ENCODE measurements at regions not wholly inside any gene's neighbourhood (a gene's known extent, or its start where the extent isn't known, plus 50 kb on each side); places are given as distances from the start of the nearest gene placed in this dataset.

GRCh38 chr1:2962541-2962940 is 58.7 kb upstream of the ACTRT2 start:
- Mint-ChIP-seq H3K27ac (no peak overlapping the region), H3K4me1 (no peaks in the 10 kb centered on the region), H3K4me3 (no peak overlapping the region), H3K36me3 (ENCODE audit: low read depth) (no peaks in the 10 kb centered on the region), H3K27me3 (peaks cover 2% of the 10 kb centered on the region), H3K9me3 (peaks cover 6% of the 10 kb centered on the region)
- ATAC-seq (no peak), DNase-seq (no peak)

DNA sequence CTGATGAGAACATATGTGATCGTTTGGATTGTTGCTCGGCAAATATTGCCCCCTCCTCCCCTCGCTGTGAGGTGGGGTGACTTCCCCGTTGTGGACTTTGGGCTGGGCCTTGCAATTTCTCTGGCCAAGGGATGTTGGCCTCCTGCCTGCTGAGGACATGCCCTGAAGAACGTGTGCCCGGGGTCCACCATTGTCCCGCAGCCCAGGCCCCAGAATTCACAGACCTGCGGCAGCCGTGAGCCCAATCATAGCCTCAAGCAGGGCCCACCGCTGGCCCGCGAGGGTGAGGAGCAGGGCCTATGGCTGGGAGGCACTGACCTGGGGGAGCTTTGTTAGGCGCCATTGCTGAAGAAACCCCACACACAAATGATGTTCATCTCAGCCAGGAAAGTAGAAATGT is 58.3 kb upstream of the ACTRT2 start:
- ATAC-seq (no peak), DNase-seq (no peak)
- no peak overlapping the region for H3K4me3 Mint-ChIP-seq
- peaks cover 2% of the 10 kb centered on the region for H3K9me3 Mint-ChIP-seq
- H3K27me3 Mint-ChIP-seq: peaks cover 2% of the 10 kb centered on the region
- H3K36me3 Mint-ChIP-seq (ENCODE audit: low read depth): no peaks in the 10 kb centered on the region
- H3K4me1 Mint-ChIP-seq: no peaks in the 10 kb centered on the region
- H3K27ac Mint-ChIP-seq: no peak overlapping the region

DNA sequence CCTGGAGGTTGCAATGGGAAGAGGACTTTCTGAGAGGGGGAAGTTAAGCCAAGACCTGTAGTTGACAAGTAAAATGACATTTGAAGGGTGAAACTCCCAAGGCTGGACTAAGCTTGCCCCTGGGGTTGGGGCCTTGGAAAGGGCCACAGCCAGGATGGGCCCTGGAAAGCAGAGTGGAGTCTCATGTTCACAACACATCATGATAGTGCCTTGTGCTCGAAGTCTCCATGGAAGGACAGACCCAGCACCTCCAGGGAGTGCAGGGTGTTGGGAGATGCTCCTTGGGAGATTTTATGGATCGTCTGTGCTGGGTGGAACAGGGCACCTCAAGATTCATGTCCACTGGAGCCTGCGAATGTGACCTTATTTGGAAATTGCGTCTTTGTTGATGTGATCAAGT is 55.6 kb upstream of the ACTRT2 start:
- DNase-seq (no peak), ATAC-seq (no peak)
- H3K4me1 Mint-ChIP-seq: no peaks in the 10 kb centered on the region
- H3K27ac Mint-ChIP-seq: no peak overlapping the region
- no peaks in the 10 kb centered on the region for H3K9me3 Mint-ChIP-seq
- no peak overlapping the region for H3K4me3 Mint-ChIP-seq
- H3K27me3 Mint-ChIP-seq: peaks cover 2% of the 10 kb centered on the region
- no peaks in the 10 kb centered on the region for H3K36me3 Mint-ChIP-seq (ENCODE audit: low read depth)

DNA sequence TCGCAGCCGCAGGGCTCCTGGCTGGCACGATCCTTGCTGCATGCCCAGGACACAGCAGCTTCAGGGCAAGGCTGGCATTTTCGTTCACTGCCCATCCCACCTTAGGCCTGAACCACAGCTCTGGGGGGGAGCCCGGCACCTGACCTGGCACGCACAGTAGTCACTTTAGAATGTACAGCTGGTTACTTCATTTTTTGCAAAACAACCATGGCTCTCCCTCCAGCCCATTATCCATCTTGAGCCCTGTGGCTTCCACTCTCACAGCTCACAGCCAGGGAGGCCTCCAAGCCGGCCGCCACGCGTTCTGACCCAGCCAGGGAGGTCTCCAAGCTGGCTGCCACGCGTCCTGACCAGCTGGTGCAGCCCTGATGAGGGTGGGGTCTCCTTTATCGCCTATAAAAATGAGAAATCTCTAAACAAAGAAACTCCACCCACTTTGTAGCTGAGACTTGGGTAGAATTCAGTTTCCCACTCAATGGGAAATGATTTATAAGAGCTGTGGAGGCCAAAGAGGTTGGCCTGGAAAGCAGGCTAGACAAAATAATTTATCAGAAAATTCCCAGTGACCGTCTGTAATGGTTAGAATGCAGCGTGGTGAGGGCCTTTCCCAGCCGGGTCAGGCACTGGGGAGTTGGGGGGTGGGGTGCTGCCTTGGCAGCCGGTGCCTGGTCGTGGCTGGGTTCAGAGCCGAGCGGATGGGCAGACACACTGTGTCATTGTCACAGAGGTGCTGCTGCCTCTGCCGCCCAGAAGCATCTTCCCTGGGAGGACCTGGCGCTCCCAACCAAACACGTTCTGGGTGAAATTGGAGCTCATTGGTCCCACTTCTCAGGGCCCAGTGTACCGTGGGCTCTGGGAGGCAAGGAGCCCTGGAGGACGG is 54.6 kb upstream of the ACTRT2 start:
- ATAC-seq (no peak), DNase-seq (no peak)
- H3K4me3 Mint-ChIP-seq: no peak overlapping the region
- H3K36me3 Mint-ChIP-seq (ENCODE audit: low read depth): no peaks in the 10 kb centered on the region
- no peaks in the 10 kb centered on the region for H3K9me3 Mint-ChIP-seq
- peaks cover 2% of the 10 kb centered on the region for H3K27me3 Mint-ChIP-seq
- no peak overlapping the region for H3K27ac Mint-ChIP-seq
- no peaks in the 10 kb centered on the region for H3K4me1 Mint-ChIP-seq

DNA sequence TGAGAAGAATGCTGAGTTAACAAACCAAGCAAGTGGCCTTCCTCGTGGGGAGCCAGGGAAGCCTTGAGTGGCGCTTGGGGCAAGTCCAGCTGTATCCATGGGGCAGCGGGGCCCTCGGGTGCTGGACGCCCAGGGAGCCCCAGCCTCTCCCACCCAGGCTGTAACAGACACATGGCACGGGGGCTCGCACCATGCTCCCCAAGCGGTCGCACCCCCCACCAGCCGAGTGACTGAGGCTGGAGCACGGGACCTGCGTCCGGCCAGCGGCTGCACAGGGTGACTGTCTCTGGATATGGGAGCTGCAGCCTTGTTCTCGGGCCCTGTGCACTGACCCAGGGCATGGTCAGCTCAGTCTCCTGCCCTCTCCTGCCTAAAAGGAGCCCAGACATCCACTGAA is 53.9 kb upstream of the ACTRT2 start:
- H3K27me3 Mint-ChIP-seq: peaks cover 2% of the 10 kb centered on the region

GRCh38 chr1:2967881-2968280 is 53.4 kb upstream of the ACTRT2 start:
- H3K4me1 Mint-ChIP-seq: no peaks in the 10 kb centered on the region
- peaks cover 2% of the 10 kb centered on the region for H3K27me3 Mint-ChIP-seq
- ATAC-seq (no peak), DNase-seq (no peak)
- H3K36me3 Mint-ChIP-seq (ENCODE audit: low read depth): no peaks in the 10 kb centered on the region
- H3K4me3 Mint-ChIP-seq: no peak overlapping the region
- H3K9me3 Mint-ChIP-seq: no peaks in the 10 kb centered on the region
- no peak overlapping the region for H3K27ac Mint-ChIP-seq

More for the DNA sequence above, 53.9 kb upstream of the ACTRT2 start:
- H3K36me3 Mint-ChIP-seq (ENCODE audit: low read depth): no peaks in the 10 kb centered on the region
- DNase-seq (no peak), ATAC-seq (no peak)
- no peaks in the 10 kb centered on the region for H3K9me3 Mint-ChIP-seq
- no peak overlapping the region for H3K27ac Mint-ChIP-seq
- H3K4me1 Mint-ChIP-seq: no peaks in the 10 kb centered on the region
- no peak overlapping the region for H3K4me3 Mint-ChIP-seq

- no peaks in the 10 kb centered on the region for H3K9me3 Mint-ChIP-seq
- DNase-seq (no peak), ATAC-seq (no peak)
- no peak overlapping the region for H3K4me3 Mint-ChIP-seq
- H3K36me3 Mint-ChIP-seq (ENCODE audit: low read depth): no peaks in the 10 kb centered on the region
- H3K27ac Mint-ChIP-seq: no peak overlapping the region
- H3K4me1 Mint-ChIP-seq: no peaks in the 10 kb centered on the region
- peaks cover 2% of the 10 kb centered on the region for H3K27me3 Mint-ChIP-seq
Measured at GRCh38 chr1:2968471-2968881, 52.8 kb upstream of the ACTRT2 start.

DNA sequence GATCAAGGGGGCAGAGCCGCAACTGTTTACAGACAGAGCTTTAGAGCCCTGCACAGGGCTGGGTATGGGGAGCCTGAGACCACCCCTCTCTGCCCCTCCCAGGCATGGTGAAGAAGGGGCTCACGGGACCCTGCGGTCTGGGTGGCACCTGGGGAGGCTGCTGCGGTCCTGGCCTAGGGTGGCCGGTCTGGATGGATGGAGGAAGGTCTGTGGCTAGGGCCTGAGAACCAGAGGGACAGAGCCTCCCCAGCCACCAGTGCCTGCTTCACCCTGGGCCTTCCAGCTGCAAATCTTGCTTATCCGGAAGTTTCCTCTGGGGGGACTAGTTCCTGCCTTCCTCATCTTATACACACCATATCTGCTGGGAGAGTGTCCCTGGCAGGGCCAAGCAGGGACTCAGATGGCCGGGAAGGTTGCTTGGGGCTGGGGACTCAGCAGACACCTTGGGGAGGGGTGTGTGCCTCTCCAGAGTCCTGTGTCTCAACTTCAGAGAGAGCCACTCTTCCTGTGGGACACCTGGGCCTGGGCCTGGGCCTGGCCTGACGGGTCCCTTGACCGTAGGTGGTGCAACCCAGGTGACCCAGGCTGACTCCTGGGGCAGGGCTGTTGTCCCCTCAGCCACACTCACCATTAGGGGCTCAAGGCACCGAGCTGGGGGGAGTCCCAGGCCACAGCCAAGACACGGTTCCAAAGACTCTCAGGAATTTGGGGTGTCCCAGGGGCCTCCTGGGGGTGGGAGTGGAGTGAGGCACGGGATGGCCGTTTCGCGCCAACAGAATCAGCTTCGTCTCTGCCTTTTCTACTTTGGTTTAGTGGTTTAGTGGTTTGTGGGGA is 52.0 kb upstream of the ACTRT2 start:
- Mint-ChIP-seq H3K9me3 (no peaks in the 10 kb centered on the region), H3K4me1 (no peaks in the 10 kb centered on the region), H3K36me3 (ENCODE audit: low read depth) (no peaks in the 10 kb centered on the region), H3K4me3 (no peak overlapping the region), H3K27me3 (peaks cover 2% of the 10 kb centered on the region), H3K27ac (no peak overlapping the region)
- DNase-seq (no peak), ATAC-seq (no peak)

- Mint-ChIP-seq H3K9me3 (no peaks in the 10 kb centered on the region), H3K27ac (no peak overlapping the region), H3K27me3 (peaks cover 2% of the 10 kb centered on the region), H3K4me3 (no peak overlapping the region), H3K36me3 (ENCODE audit: low read depth) (no peaks in the 10 kb centered on the region), H3K4me1 (no peaks in the 10 kb centered on the region)
- no peak for ATAC-seq
- no peak for DNase-seq
Measured at GRCh38 chr1:2969845-2970291, 51.4 kb upstream of the ACTRT2 start.

DNA sequence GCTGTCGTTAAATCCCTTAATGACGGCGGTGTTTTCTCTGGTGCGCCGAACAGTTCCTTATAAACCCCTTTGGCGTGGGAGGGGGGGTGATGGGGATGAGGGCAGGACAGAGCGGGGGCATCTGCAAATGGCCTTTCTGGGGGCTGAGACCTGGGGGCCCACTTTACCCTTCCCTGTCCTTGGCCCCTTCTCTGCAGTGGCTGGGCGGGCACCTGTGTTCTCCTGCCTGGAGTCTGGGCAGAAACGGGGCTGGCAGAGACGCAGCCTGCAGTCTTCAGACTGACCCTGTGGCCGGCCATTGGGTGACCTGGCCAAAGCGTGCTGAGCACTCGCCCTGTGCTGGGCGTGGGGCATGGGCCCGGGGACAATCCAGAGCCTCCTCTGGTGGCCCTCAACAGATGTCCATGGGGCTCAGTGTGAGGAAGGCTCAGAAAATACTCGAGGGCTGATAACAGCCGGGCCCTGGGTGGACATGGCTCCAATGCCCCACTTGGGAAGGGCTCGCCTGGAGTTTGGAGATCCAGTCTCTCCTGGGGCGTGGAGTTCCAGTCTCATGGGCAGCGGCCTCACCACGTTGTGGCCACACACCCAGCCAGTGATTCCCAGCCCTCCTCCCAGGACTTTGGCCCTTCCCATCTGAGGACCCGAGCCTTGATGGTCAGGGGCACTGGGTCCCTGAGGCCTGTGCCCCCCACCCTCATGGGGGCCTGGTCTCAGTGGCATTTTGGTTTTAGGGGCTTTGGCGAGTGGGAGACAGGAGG is 50.8 kb upstream of the ACTRT2 start:
- H3K36me3 Mint-ChIP-seq (ENCODE audit: low read depth): no peaks in the 10 kb centered on the region
- H3K4me3 Mint-ChIP-seq: no peak overlapping the region
- H3K27me3 Mint-ChIP-seq: peaks cover 2% of the 10 kb centered on the region
- no peaks in the 10 kb centered on the region for H3K4me1 Mint-ChIP-seq
- H3K27ac Mint-ChIP-seq: no peak overlapping the region
- DNase-seq (no peak), ATAC-seq (no peak)
- H3K9me3 Mint-ChIP-seq: no peaks in the 10 kb centered on the region

GRCh38 chr1:2971101-2971501 is 50.2 kb upstream of the ACTRT2 start:
- H3K36me3 Mint-ChIP-seq (ENCODE audit: low read depth): no peaks in the 10 kb centered on the region
- DNase-seq (no peak), ATAC-seq (no peak)
- no peak overlapping the region for H3K27ac Mint-ChIP-seq
- no peaks in the 10 kb centered on the region for H3K9me3 Mint-ChIP-seq
- H3K27me3 Mint-ChIP-seq: no peaks in the 10 kb centered on the region
- H3K4me3 Mint-ChIP-seq: no peak overlapping the region
- H3K4me1 Mint-ChIP-seq: no peaks in the 10 kb centered on the region

Data from activated naive CD8-positive, alpha-beta T cell treated with anti-CD3 and anti-CD28 coated beads, Interleukin-2, amount 50 U/mL, for 24 hours (primary cell).